ENCODE measurements at regions not wholly inside any gene's neighbourhood (a gene's known extent, or its start where the extent isn't known, plus 50 kb on each side); places are given as distances from the start of the nearest gene placed in this dataset.

- 35% methylated on average over 1 of the region's 1 CpG for WGBS (ENCODE audit: low lambda C conversion rate)
- CTCF ChIA-PET = interaction anchor here (0.8 to 1.5 kb wide), 3 partner anchors 9 to 959 kb away, joined by 3 to 4 read pairs (median 3); no protein-coding TSS in a partner anchor
- no peak overlapping the region for H3K4me2 ChIP-seq
Observed at GRCh38 chr14:53389202-53389601, 236.1 kb upstream of the DDHD1 start.

More at GRCh38 chr14:53389202-53389601, 236.1 kb upstream of the DDHD1 start:
- Histone ChIP-seq H3F3A (replicated peaks; ENCODE audit: insufficient read depth) (peaks cover 16% of the 10 kb centered on the region), H3K9ac (no peak overlapping the region), H4K20me1 (ENCODE audit: insufficient read depth) (no peaks in the 10 kb centered on the region), H3K36me3 (replicated peaks in 1 of 2; ENCODE audit: control insufficient read depth in 1 of 2, insufficient read depth in 2 of 2, low read length in 1 of 2) (no peaks in the 10 kb centered on the region), H3K27me3 (ENCODE audit: insufficient read depth) (no peaks in the 10 kb centered on the region), H3K27ac (ENCODE audit: low read depth in 2 of 2, low read length in 1 of 2) (no peak overlapping the region), H3K4me1 (ENCODE audit: control insufficient read depth in 1 of 2, insufficient read depth in 2 of 2, low read depth in 1 of 2, low read length in 1 of 2) (no peaks in the 10 kb centered on the region), H3K9me2 (no peaks in the 10 kb centered on the region), H3K4me3 (ENCODE audit: low read depth in 2 of 2, low read length in 1 of 2) (no peak overlapping the region), H2AFZ (ENCODE audit: low read depth) (no peak overlapping the region), H3K79me2 (ENCODE audit: insufficient read depth) (no peaks in the 10 kb centered on the region), H3K9me3 (no peaks in the 10 kb centered on the region)
- TF ChIP-seq JUND (IDR thresholded peaks at IDR 0.05) (no peak), FOSL2 (IDR thresholded peaks at IDR 0.05; ENCODE audit: borderline replicate concordance, low read depth) (no peak), ELF1 (IDR thresholded peaks at IDR 0.05) (no peak), MXI1 (IDR thresholded peaks at IDR 0.05; ENCODE audit: low read depth, low read length) (no peak), SIN3A (IDR thresholded peaks at IDR 0.05; ENCODE audit: borderline replicate concordance, low read depth, low read length) (no peak), CTCF (IDR thresholded peaks at IDR 0.05) (no peak), RCOR1 (IDR thresholded peaks at IDR 0.05; ENCODE audit: low read length) (no peak), CHD2 (IDR thresholded peaks at IDR 0.05; ENCODE audit: low read length, partially characterized antibody) (no peak), TCF12 (IDR thresholded peaks at IDR 0.05) (no peak), NRF1 (IDR thresholded peaks at IDR 0.05; ENCODE audit: low read depth, low read length) (no peak), NFIC (IDR thresholded peaks at IDR 0.05; ENCODE audit: borderline replicate concordance) (no peak), ZBTB33 (IDR thresholded peaks at IDR 0.05; ENCODE audit: borderline replicate concordance, low read depth) (no peak), IRF3 (IDR thresholded peaks at IDR 0.05; ENCODE audit: low read depth, low read length) (no peak), FOXJ3 (CRISPR knock-in tag; IDR thresholded peaks at IDR 0.05) (no peak), TAF1 (IDR thresholded peaks at IDR 0.05; ENCODE audit: borderline replicate concordance, low read depth, low read length) (no peak), EP300 (IDR thresholded peaks at IDR 0.05; ENCODE audit: borderline replicate concordance in 1 of 2, low read depth in 1 of 2, low read length in 1 of 2) (no peak), FOXM1 (IDR thresholded peaks at IDR 0.05; ENCODE audit: low read depth) (no peak), POLR2AphosphoS5 (IDR thresholded peaks at IDR 0.05; ENCODE audit: low read depth, low read length) (no peak)
- DNase-seq = no peak
- POLR2A ChIA-PET = no interaction called here
